ENCODE measurements at regions not wholly inside any gene's neighbourhood (a gene's known extent, or its start where the extent isn't known, plus 50 kb on each side); places are given as distances from the start of the nearest gene placed in this dataset.

DNA sequence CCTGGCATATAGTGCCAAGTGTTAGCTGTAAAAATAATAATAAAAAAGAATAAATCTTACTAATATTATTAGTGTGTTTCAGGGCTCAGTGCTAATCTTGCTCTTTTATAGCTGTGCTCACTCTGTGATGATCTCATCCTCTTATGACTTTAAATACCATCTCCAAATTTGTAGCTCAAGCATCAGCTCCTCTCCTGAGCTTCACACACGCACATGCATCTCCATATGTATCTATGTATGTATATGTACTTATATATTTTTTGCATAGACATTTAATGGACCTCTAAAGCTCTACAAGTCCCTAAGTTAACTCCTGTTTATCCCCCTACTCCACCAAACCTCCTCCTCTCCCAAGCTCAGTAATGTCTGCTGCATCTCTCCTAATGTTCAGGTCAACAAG is 170.8 kb upstream of the NR3C1 start:
- no peak for DNase-seq

GRCh38 chr5:143573568-143574170 is 170.2 kb upstream of the NR3C1 start:
- H3K36me3 ChIP-seq (replicated peaks; ENCODE audit: control insufficient read depth, insufficient read depth, low read length) = no peaks in the 10 kb centered on the region
- no peak for DNase-seq
- no peak overlapping the region for H3K4me3 ChIP-seq (ENCODE audit: insufficient read depth, low read depth, low read length)
- no peaks in the 10 kb centered on the region for H3K27me3 ChIP-seq (ENCODE audit: control insufficient read depth, insufficient read depth, low read length)

More for the DNA sequence above, 170.8 kb upstream of the NR3C1 start:
- H3K36me3 ChIP-seq (replicated peaks; ENCODE audit: control insufficient read depth, insufficient read depth, low read length) = no peaks in the 10 kb centered on the region
- H3K4me3 ChIP-seq (ENCODE audit: insufficient read depth, low read depth, low read length) = no peak overlapping the region
- H3K27me3 ChIP-seq (ENCODE audit: control insufficient read depth, insufficient read depth, low read length) = no peaks in the 10 kb centered on the region

DNA sequence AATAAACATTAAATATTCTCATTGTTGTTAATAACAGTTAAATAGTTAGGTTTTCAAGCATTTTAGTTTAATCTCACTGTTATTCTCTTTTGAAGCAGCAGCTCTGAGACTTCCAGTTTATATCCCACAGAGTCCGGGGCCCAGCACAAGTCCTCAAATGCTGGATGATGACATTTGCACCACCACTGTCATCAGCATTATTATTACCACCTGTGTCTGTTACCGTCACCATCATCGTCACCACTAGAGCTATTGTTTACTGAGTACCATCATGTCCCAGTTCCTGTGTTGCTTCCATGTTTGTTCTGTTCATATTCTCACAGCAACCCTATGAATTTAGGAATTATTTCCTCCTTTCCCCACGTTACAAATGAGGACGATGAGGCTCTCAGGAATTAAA is 169.2 kb upstream of the NR3C1 start:
- Histone ChIP-seq H3K27me3 (ENCODE audit: control insufficient read depth, insufficient read depth, low read length) (no peaks in the 10 kb centered on the region), H3K4me3 (ENCODE audit: insufficient read depth, low read depth, low read length) (no peak overlapping the region), H3K36me3 (replicated peaks; ENCODE audit: control insufficient read depth, insufficient read depth, low read length) (no peaks in the 10 kb centered on the region)
- no peak for DNase-seq

- Histone ChIP-seq H3K27me3 (ENCODE audit: control insufficient read depth, insufficient read depth, low read length) (no peaks in the 10 kb centered on the region), H3K36me3 (replicated peaks; ENCODE audit: control insufficient read depth, insufficient read depth, low read length) (no peaks in the 10 kb centered on the region), H3K4me3 (ENCODE audit: insufficient read depth, low read depth, low read length) (no peak overlapping the region)
- DNase-seq = no peak
Observed at GRCh38 chr5:143571642-143572624, 168.4 kb upstream of the NR3C1 start.

- Histone ChIP-seq H3K36me3 (replicated peaks; ENCODE audit: control insufficient read depth, insufficient read depth, low read length) (no peaks in the 10 kb centered on the region), H3K4me3 (ENCODE audit: insufficient read depth, low read depth, low read length) (no peak overlapping the region), H3K27me3 (ENCODE audit: control insufficient read depth, insufficient read depth, low read length) (no peaks in the 10 kb centered on the region)
- DNase-seq = no peak
Observed at GRCh38 chr5:143570989-143571388, 167.5 kb upstream of the NR3C1 start.

DNA sequence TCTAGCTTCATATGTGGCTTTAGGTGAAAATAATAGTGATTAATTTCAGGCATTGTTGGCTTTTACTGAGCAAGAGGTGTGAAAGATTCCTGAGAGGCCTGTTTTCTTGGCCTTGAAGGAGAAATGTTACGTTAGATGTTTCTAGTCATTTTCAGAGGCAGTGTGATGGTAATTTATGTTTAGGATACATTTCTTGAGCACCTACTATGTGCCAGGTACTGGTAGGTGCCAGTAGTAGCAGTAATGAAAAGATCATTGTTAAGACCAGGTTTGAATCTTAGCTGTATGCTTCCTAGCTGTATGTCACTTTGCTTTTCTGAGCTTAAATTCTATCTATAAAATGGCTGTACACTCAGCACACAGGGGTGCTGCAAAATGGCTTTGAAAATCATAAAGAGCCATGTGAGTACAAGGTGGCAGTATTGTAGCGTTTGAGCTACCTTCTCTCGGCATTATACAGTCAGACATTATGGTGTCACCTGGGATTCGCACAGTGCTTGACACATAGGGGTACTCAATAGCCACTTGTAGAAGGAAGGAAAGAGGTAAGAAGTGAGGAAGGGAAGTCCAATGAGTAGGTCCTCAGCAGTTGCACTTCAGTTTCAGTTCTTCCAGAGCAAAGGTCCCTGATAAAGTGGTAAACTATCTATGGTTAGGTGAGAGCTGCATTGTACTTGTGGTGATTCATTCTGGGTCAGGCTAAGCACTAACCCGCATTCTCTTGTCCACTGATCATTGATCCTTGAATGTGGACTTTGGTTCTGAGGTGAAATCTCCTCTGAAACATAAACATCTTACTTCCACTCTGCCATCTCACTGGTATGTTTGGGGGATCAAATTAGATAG is 166.5 kb upstream of the NR3C1 start:
- DNase-seq = no peak
- no peaks in the 10 kb centered on the region for H3K27me3 ChIP-seq (ENCODE audit: control insufficient read depth, insufficient read depth, low read length)
- no peak overlapping the region for H3K4me3 ChIP-seq (ENCODE audit: insufficient read depth, low read depth, low read length)
- no peaks in the 10 kb centered on the region for H3K36me3 ChIP-seq (replicated peaks; ENCODE audit: control insufficient read depth, insufficient read depth, low read length)

DNA sequence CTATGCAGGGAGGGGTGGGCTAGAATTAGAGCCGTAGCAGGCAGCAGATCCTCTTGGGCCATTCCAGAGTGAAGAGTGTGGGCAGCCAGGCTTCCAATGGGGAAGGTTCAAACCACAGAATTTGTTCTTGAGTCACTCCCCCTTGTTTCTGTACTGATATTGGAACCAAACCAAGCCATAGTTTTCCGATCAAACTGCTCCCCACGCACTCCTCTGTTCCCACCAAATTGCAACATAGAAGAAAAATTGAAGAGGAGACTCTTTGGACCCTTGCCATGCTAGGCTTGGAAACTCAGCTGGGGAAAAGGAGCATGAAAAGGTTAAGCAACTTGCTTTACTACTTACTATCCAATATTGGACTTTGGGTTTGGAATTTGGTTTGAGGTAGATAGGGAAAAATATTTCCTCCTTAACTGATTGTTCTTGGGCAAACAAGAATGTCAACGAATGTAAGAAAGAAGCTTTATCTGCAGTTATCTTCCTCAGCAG is 165.8 kb upstream of the NR3C1 start:
- no peaks in the 10 kb centered on the region for H3K27me3 ChIP-seq (ENCODE audit: control insufficient read depth, insufficient read depth, low read length)
- no peaks in the 10 kb centered on the region for H3K36me3 ChIP-seq (replicated peaks; ENCODE audit: control insufficient read depth, insufficient read depth, low read length)
- H3K4me3 ChIP-seq (ENCODE audit: insufficient read depth, low read depth, low read length) = no peak overlapping the region
- DNase-seq = no peak

GRCh38 chr5:143567583-143568504 is 164.4 kb upstream of the NR3C1 start:
- Histone ChIP-seq H3K4me3 (ENCODE audit: insufficient read depth, low read depth, low read length) (no peak overlapping the region), H3K27me3 (ENCODE audit: control insufficient read depth, insufficient read depth, low read length) (no peaks in the 10 kb centered on the region), H3K36me3 (replicated peaks; ENCODE audit: control insufficient read depth, insufficient read depth, low read length) (no peaks in the 10 kb centered on the region)
- no peak for DNase-seq

DNA sequence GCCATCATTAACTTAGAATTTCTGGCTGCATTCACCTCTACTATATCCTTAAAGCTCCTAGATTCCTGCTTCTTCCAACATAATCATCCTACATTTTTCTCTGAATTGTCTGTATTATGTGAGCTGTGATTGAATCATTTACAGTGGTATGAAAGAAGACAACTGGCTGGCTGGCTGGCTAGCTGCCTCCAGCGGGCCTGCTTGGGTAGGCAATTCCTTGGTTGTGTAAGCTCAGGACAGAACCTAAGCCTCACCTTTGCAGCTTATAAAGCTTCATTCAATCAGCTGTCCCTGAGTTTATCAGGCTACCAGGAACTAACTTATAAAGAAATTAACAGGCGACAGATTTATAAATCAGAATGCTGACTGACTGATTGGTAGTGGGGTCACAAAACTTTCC is 162.7 kb upstream of the NR3C1 start:
- Histone ChIP-seq H3K27me3 (ENCODE audit: control insufficient read depth, insufficient read depth, low read length) (no peaks in the 10 kb centered on the region), H3K36me3 (replicated peaks; ENCODE audit: control insufficient read depth, insufficient read depth, low read length) (no peaks in the 10 kb centered on the region), H3K4me3 (ENCODE audit: insufficient read depth, low read depth, low read length) (no peak overlapping the region)
- DNase-seq = no peak

DNA sequence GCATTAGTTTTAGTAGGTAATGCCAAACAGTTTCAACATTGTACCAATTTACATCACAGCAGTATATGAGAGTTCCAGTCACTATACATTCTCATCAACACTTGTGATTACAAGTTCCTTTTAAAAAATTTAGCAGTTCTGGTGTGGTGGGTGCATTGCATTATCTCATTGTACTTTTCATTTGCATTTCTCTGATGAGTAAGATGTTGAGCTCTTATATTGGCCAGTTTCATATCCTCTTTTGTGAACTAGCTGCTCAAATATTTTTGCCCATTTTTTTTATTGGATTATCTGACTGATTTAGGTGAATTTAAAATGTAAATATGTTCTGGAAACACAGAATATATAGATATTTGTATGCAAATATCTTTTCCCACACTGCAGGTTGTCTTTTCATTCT is 160.9 kb upstream of the NR3C1 start:
- Histone ChIP-seq H3K4me3 (ENCODE audit: insufficient read depth, low read depth, low read length) (no peak overlapping the region), H3K27me3 (ENCODE audit: control insufficient read depth, insufficient read depth, low read length) (no peaks in the 10 kb centered on the region), H3K36me3 (replicated peaks; ENCODE audit: control insufficient read depth, insufficient read depth, low read length) (no peaks in the 10 kb centered on the region)
- no peak for DNase-seq

DNA sequence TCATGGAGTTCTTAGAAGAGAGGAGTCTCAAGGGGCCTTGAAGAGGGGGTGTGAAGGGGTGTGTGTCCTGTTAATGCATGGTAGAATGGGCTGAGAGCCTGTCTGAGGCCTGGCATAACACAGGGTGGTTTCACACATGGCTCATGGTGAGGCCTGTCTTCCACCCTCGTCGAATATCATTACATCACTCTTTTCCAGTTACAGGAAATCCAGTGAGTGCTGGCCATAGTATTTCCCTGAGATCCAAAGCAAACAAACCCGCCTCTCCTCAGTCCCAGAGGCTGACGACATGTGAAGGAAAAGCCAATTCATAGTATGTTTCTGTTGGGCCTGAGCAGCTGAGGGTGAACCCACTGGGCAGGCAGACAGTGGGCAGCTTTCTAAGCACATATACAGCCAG is 159.4 kb upstream of the NR3C1 start:
- no peak overlapping the region for H3K4me3 ChIP-seq (ENCODE audit: insufficient read depth, low read depth, low read length)
- no peak for DNase-seq
- H3K27me3 ChIP-seq (ENCODE audit: control insufficient read depth, insufficient read depth, low read length) = no peaks in the 10 kb centered on the region
- no peaks in the 10 kb centered on the region for H3K36me3 ChIP-seq (replicated peaks; ENCODE audit: control insufficient read depth, insufficient read depth, low read length)

- no peaks in the 10 kb centered on the region for H3K27me3 ChIP-seq (ENCODE audit: control insufficient read depth, insufficient read depth, low read length)
- no peak for DNase-seq
Observed at GRCh38 chr5:143561219-143561618, 157.7 kb upstream of the NR3C1 start.

GRCh38 chr5:143560378-143560777 is 156.9 kb upstream of the NR3C1 start:
- Histone ChIP-seq H3K27me3 (ENCODE audit: control insufficient read depth, insufficient read depth, low read length) (no peaks in the 10 kb centered on the region), H3K36me3 (replicated peaks; ENCODE audit: control insufficient read depth, insufficient read depth, low read length) (no peaks in the 10 kb centered on the region), H3K4me3 (ENCODE audit: insufficient read depth, low read depth, low read length) (no peak overlapping the region)
- no peak for DNase-seq

More at GRCh38 chr5:143561219-143561618, 157.7 kb upstream of the NR3C1 start:
- Histone ChIP-seq H3K4me3 (ENCODE audit: insufficient read depth, low read depth, low read length) (no peak overlapping the region), H3K36me3 (replicated peaks; ENCODE audit: control insufficient read depth, insufficient read depth, low read length) (no peaks in the 10 kb centered on the region)

All from H7 (cell line).